HG03103 (cell line): ENCODE measurements at regions not wholly inside any gene's neighbourhood (a gene's known extent, or its start where the extent isn't known, plus 50 kb on each side); places are given as distances from the start of the nearest gene placed in this dataset.

Experiments
- ATAC-seq: cut with Tn5 transposase; IDR thresholded peaks from one replicate; pipeline ENCODE4 v1.9.1; 2021; ENCODE audit warnings: low read depth; ENCODE audit not compliant: unreplicated experiment

DNA sequence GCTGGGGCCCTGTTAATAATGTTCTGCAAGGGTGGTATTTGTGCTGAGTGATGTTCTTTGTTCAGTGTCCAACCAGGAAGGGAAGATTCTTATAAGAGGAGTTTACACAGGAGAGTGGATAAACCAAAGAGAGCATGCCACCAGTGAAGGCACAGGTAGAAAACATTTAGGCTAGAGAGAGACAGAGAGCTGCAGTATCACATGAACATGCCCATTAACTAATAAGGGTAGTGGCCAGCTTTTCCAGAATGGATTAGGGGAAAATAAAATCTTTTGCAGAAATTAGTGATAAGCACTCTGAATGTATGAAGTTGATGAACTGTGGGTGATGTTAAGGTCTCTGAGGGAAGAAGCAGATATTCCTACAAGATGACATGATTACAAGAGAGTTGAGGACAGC lies 54.1 kb upstream of the PRLR start:
- ATAC-seq, result no peak

DNA sequence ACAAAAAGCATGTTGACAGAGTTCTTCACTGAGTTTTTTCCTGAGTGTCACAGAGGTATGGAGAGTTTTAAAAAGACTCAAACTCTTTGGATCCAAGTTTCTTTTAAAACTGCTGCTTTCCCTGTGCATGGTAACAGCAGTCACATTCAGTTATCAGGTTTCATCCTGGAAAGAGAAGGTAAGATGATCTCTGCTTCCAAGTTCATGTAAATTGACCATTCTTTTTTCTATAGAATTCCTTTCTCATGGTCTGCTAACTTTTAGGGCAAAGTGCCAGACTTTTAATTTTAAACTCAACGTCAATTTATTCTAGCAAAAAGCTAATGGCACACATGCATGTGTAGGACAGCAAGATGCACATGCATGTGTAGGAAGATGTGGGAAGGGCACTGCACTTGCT lies 52.5 kb upstream of the PRLR start:
- ATAC-seq, result no peak

DNA sequence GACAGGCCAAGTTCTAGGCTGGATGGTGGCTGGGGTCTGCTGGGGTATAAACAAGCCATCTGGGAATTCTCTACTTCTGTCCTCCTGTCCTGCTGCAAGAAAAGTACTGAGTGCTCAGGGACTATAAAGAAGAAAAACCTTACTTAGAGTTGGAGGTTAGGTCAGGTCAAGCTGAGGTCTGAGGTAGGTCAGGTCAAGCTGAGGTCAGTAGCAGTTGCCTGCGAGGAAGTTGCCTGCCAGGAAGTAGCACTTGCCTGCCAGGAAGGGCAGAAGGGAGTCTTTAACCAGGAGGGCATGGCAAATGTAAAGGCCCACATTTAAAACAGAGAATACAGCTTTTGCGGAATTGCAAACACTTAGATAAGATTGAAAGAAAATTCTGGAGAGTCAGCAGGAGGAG lies 51.3 kb upstream of the PRLR start:
- ATAC-seq, result no peak
